22Rv1 (cell line): ENCODE measurements at regions not wholly inside any gene's neighbourhood (a gene's known extent, or its start where the extent isn't known, plus 50 kb on each side); places are given as distances from the start of the nearest gene placed in this dataset.

ENCODE experiments used
- ZFX ChIP-seq: fragments of 450-650 bp; IDR thresholded peaks from 2 replicates; pipeline ENCODE4 v1.6.1; 2017; ENCODE audit warnings: antibody characterized with exemption, borderline replicate concordance
- TF ChIP-seq, protein P1 (sequence below): fragments of 450-650 bp; IDR thresholded peaks from 2 replicates; pipeline ENCODE4 v1.5.1; 2017; ENCODE audit warnings: mild to moderate bottlenecking

DNA sequence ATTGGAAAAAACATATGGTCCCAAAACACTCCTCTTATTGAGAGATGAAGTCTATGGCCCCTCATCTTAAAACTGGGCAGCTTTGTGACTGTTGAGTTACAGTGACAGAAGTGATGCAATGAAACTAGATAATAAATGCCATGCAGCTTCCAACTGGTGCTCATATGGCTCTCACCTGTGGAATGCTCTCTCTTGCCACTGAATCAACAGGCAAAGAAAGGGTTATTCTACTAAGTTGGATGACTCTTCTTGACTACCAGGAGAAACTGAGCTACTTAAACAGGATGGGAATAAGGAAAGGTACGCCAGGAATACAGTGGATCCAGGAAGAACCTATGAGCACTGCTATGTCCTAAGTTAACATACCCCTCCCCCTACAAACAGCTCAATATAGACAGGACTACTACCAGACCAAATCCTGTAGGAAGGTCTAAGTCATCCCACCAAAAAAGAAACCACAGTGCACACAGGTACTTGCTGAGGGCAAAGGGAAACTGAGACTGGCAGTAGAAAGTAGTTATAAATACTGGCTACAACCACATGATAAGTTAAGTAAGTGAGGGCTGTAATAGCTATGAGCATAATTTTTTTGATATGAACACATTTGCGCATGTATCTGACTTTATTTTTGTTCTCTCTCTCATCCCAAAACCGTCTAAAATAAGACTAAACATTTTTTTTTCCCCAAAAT, 398.5 kb downstream of the ZFHX3 start:
- TF ChIP-seq, protein P1, sequence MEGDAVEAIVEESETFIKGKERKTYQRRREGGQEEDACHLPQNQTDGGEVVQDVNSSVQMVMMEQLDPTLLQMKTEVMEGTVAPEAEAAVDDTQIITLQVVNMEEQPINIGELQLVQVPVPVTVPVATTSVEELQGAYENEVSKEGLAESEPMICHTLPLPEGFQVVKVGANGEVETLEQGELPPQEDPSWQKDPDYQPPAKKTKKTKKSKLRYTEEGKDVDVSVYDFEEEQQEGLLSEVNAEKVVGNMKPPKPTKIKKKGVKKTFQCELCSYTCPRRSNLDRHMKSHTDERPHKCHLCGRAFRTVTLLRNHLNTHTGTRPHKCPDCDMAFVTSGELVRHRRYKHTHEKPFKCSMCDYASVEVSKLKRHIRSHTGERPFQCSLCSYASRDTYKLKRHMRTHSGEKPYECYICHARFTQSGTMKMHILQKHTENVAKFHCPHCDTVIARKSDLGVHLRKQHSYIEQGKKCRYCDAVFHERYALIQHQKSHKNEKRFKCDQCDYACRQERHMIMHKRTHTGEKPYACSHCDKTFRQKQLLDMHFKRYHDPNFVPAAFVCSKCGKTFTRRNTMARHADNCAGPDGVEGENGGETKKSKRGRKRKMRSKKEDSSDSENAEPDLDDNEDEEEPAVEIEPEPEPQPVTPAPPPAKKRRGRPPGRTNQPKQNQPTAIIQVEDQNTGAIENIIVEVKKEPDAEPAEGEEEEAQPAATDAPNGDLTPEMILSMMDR: no peak
- no peak for TF ChIP-seq ZFX
